Kasumi-1 (cell line): ENCODE measurements at regions not wholly inside any gene's neighbourhood (a gene's known extent, or its start where the extent isn't known, plus 50 kb on each side); places are given as distances from the start of the nearest gene placed in this dataset.

Experiments
- DNase-seq, 2 experiments: peaks; one replicate each; lab custom pipeline; 2025; lab: John Stamatoyannopoulos, UW

- no peak for DNase-seq
Measured at GRCh38 chr3:66854601-66855151, 143.4 kb upstream of the KBTBD8 start.

GRCh38 chr3:66856533-66856932 lies 141.6 kb upstream of the KBTBD8 start:
- peak; percentile 23 to 27 for DNase-seq

GRCh38 chr3:66858656-66859381 lies 139.3 kb upstream of the KBTBD8 start:
- no peak for DNase-seq

- DNase-seq, result no peak
Measured at GRCh38 chr3:66860771-66861170, 137.3 kb upstream of the KBTBD8 start.

GRCh38 chr3:66863205-66864111 lies 134.6 kb upstream of the KBTBD8 start:
- no peak for DNase-seq

- DNase-seq, result no peak
Measured at GRCh38 chr3:66884659-66885058, 113.4 kb upstream of the KBTBD8 start.

GRCh38 chr3:66885326-66886000 lies 112.6 kb upstream of the KBTBD8 start:
- no peak for DNase-seq

- no peak for DNase-seq
Measured at GRCh38 chr3:66889750-66890494, 108.2 kb upstream of the KBTBD8 start.

GRCh38 chr3:66898155-66898554 lies 100.0 kb upstream of the KBTBD8 start:
- DNase-seq, result no peak

GRCh38 chr3:66904336-66904735 lies 93.8 kb upstream of the KBTBD8 start:
- no peak for DNase-seq

- DNase-seq, result peak; percentile 82 to 88
Measured at GRCh38 chr3:66904831-66905493, 93.1 kb upstream of the KBTBD8 start.

GRCh38 chr3:66907136-66907535 lies 91.0 kb upstream of the KBTBD8 start:
- no peak for DNase-seq

GRCh38 chr3:66910266-66911055 lies 87.6 kb upstream of the KBTBD8 start:
- no peak for DNase-seq

- no peak for DNase-seq
Measured at GRCh38 chr3:66912306-66912705, 85.8 kb upstream of the KBTBD8 start.

GRCh38 chr3:66922058-66922457 lies 76.0 kb upstream of the KBTBD8 start:
- no peak for DNase-seq

GRCh38 chr3:66923969-66924368 lies 74.1 kb upstream of the KBTBD8 start:
- no peak for DNase-seq

- DNase-seq, result no peak
Measured at GRCh38 chr3:66928252-66928651, 69.9 kb upstream of the KBTBD8 start.

GRCh38 chr3:66931291-66931690 lies 66.8 kb upstream of the KBTBD8 start:
- DNase-seq, result no peak

- DNase-seq, result no peak
Measured at GRCh38 chr3:66931699-66932098, 66.4 kb upstream of the KBTBD8 start.

- no peak for DNase-seq
Measured at GRCh38 chr3:66933233-66933632, 64.9 kb upstream of the KBTBD8 start.
